ENCODE measurements at regions not wholly inside any gene's neighbourhood (a gene's known extent, or its start where the extent isn't known, plus 50 kb on each side); places are given as distances from the start of the nearest gene placed in this dataset.

DNA sequence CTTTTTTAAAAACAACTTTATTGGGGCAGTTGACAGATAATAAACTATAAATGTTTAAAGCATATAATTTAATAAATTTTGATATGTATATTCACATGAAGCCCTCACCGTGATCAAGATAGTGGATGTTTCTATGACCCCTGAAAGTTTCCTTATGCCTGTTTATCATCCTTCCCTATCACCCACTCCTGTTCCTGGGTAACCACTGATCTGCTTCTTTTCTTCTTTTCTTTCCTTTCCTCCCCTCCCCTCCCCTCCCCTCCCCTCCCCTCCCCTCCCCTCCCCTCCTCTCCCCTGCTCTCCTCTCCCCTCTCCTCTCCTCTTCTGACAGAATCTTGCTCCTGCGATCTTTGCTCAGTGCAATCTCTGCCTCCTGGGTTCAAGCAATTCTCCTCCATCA lies 193.7 kb upstream of the CDH13 start:
- no peak for DNase-seq (ENCODE audit: low read depth)
- no peak overlapping the region for H3K4me3 ChIP-seq (ENCODE audit: low read depth, low read length)

DNA sequence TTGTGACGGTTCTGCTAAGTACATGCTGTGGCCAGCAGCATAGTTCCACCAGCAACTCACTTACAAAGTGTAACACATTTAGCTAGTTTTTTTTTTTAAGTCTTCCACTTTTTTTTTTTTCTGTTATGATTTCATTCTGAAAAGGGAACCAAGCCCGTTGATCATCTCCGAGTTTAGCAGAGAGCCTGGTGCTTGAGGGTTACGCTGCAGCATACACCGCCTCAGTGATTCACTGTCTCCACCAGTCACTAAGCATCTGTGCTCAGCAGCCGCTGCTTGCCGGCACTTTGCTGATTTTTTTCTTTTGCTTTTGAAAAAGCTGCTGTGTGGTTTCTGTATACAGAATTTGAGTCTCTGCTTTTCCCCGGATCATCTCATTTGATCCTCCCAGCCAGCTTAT lies 194.5 kb upstream of the CDH13 start:
- no peak overlapping the region for H3K4me3 ChIP-seq (ENCODE audit: low read depth, low read length)
- DNase-seq (ENCODE audit: low read depth): no peak
- TF ChIP-seq, protein P1, sequence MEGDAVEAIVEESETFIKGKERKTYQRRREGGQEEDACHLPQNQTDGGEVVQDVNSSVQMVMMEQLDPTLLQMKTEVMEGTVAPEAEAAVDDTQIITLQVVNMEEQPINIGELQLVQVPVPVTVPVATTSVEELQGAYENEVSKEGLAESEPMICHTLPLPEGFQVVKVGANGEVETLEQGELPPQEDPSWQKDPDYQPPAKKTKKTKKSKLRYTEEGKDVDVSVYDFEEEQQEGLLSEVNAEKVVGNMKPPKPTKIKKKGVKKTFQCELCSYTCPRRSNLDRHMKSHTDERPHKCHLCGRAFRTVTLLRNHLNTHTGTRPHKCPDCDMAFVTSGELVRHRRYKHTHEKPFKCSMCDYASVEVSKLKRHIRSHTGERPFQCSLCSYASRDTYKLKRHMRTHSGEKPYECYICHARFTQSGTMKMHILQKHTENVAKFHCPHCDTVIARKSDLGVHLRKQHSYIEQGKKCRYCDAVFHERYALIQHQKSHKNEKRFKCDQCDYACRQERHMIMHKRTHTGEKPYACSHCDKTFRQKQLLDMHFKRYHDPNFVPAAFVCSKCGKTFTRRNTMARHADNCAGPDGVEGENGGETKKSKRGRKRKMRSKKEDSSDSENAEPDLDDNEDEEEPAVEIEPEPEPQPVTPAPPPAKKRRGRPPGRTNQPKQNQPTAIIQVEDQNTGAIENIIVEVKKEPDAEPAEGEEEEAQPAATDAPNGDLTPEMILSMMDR (IDR thresholded peaks at IDR 0.05; ENCODE audit: low read depth, low read length, missing control alignments): no peak

More for the DNA sequence above, 193.7 kb upstream of the CDH13 start:
- TF ChIP-seq, protein P1 (IDR thresholded peaks at IDR 0.05; ENCODE audit: low read depth, low read length, missing control alignments): no peak

DNA sequence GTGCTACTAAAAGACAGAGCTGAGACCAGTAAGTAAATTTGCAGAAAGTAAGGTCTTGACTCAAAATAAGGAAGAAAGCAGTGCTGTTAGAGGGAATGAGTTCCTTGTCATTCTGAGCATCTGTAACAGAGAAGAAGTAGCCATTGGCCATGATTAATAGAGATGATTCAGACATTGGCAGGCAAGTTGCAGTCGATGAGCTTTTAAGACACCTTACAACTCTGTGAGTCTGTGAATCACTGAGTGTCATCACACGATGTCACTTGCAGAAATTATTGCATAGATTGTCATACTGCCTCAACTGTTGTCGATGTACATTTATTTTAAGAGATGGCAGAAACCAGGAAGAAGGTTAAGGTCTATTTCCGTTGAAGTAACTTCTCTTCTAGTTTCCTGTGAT lies 201.1 kb upstream of the CDH13 start:
- DNase-seq (ENCODE audit: low read depth): no peak
- TF ChIP-seq, protein P1 (IDR thresholded peaks at IDR 0.05; ENCODE audit: low read depth, low read length, missing control alignments): no peak
- H3K4me3 ChIP-seq (ENCODE audit: low read depth, low read length): no peak overlapping the region

DNA sequence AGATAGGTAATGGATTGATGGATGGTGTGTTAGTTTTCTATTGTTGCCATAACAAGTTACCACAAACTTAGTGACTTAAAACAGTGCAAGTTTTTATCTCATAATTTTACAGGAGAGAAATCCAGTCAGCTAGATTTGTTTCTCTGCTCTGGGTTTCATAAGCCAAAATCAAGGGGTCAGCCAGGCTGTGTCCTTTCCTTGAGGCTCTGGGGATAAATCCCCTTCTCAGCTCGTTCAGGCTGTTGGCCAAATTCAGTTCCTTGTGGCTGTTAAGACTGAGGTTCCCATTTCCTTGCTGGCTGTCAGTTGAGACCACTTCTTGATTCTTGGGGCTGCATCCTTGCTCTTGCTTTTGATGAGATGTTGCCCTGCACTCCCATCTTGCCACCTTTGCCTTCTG lies 204.9 kb upstream of the CDH13 start:
- TF ChIP-seq, protein P1 (IDR thresholded peaks at IDR 0.05; ENCODE audit: low read depth, low read length, missing control alignments): no peak
- no peak for DNase-seq (ENCODE audit: low read depth)
- no peak overlapping the region for H3K4me3 ChIP-seq (ENCODE audit: low read depth, low read length)

DNA sequence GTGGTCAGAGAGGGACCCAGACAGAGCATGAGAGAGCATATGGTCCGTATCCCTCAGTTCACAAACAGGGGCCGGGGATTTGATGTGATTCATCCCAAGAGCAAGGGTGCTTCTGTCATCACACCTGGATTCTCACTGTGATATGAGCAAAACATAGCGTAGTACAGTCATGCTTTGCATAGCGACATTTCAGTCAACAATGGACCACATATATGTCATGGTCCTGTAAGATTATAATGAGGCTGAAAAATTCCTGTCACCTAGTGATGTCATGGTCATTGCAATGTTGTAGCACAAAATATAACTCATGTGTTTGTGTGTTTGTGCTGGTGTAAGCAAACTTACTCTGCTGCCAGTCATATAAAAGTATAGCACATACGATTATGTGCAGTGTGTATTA lies 207.4 kb upstream of the CDH13 start:
- no peak for DNase-seq (ENCODE audit: low read depth)
- H3K4me3 ChIP-seq (ENCODE audit: low read depth, low read length): no peak overlapping the region
- TF ChIP-seq, protein P1 (IDR thresholded peaks at IDR 0.05; ENCODE audit: low read depth, low read length, missing control alignments): no peak

DNA sequence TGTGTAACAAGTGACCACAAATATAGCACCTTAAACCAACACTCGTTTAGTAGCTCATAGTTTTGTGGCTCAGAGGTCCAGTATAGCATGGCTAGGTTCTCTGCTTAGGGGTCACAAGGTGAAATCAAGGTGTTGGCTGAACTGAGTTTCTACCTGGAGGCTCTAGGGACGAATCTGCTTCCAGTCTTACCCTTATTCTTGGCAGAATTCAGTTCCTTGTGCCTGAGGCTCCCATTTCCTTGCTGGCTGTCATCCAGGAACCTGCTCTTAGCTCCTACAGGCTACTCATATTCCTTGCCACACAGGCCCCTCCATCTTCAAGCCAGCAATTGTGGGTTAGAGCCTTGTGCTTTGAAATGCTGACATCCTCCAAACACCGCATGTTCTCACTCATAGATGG lies 212.3 kb upstream of the CDH13 start:
- H3K4me3 ChIP-seq (ENCODE audit: low read depth, low read length): no peak overlapping the region
- no peak for DNase-seq (ENCODE audit: low read depth)
- TF ChIP-seq, protein P1 (IDR thresholded peaks at IDR 0.05; ENCODE audit: low read depth, low read length, missing control alignments): no peak

DNA sequence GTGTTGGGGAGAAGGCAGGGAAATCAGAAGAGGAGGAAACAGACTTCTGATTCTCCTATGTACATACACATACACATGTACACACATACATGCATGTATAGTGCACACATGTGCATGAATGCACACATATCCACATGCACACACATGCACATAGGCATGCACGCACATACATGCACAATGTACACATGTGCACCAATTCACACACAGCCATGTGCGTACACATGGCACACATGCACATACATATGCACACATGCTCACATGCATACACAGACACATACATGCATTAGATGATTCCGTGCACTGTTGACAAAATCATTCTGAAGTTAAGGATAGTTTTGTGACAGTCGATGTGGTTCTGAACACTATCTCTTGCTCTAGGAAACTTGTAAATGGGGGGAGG lies 214.0 kb upstream of the CDH13 start:
- DNase-seq (ENCODE audit: low read depth): no peak
- no peak overlapping the region for H3K4me3 ChIP-seq (ENCODE audit: low read depth, low read length)
- TF ChIP-seq, protein P1 (IDR thresholded peaks at IDR 0.05; ENCODE audit: low read depth, low read length, missing control alignments): no peak
